HepG2 (cell line): ENCODE measurements at regions not wholly inside any gene's neighbourhood (a gene's known extent, or its start where the extent isn't known, plus 50 kb on each side); places are given as distances from the start of the nearest gene placed in this dataset.

Experiments used
- ATAC-seq: fragments of 200-7000 bp; cut with Tn5 transposase; 3 replicates; pipeline ENCODE4 v1.9.1; 2020; ENCODE audit warnings: mild to moderate bottlenecking, moderate library complexity
- BruUV-seq: library from RNA; stranded (reverse); fragments of 400-500 nt; replicated peaks from 2 replicates; lab custom pipeline; 2021; lab: Mats Ljungman, UMichigan
- CTCF ChIA-PET: fragments of 300-600 bp; formaldehyde crosslinking; extraction: SDS; loops from one replicate; lab custom pipeline; 2021; ENCODE audit warnings: low total read pairs, inconsistent platforms, low intra/inter-chr PET ratio; lab: Yijun Ruan, JAX
- POLR2A ChIA-PET: fragments of 350-600 bp; sonication (Branson Sonifier 250); formaldehyde crosslinking; loops from one replicate; lab custom pipeline; 2020; ENCODE audit warnings: antibody characterized with exemption, inconsistent platforms; lab: Yijun Ruan, JAX
- DNase-seq: peaks from one replicate; pipeline ENCODE4 v3.0.0-alpha.2; 2015; ENCODE audit warnings: low spot score
- FAIRE-seq: peaks from 3 replicates; lab custom pipeline; 2011; peaks lifted over from hg19 to GRCh38; lab: Jason Lieb, UNC
- H2AFZ ChIP-seq: one replicate; pipeline ENCODE4 v1.6.1; 2011; ENCODE audit warnings: low read length, inconsistent platforms
- H3K27ac ChIP-seq: fragments of 300-600 bp; 3 replicates; pipeline ENCODE4 v1.8.0; 2011; ENCODE audit warnings: mixed run types, mild to moderate bottlenecking, mixed read lengths, low read length, inconsistent platforms; ENCODE audit not compliant: insufficient read depth; ENCODE audit errors: extremely low read length
- H3K27me3 ChIP-seq, 2 experiments: fragments of 200-600 bp in 1 of 2; 2 replicates in 1 of 2; 3 replicates in 1 of 2; pipeline versions ENCODE4 v1.6.0 to v1.8.0; 2011; ENCODE audit warnings: low read length in 2 of 2, mild to moderate bottlenecking in 2 of 2, moderate library complexity in 2 of 2, inconsistent platforms in 1 of 2; ENCODE audit not compliant: insufficient read depth in 2 of 2, control insufficient read depth in 1 of 2
- H3K36me3 ChIP-seq, 2 experiments: fragments of 200-600 bp in 1 of 2; replicated peaks in 1 of 2; 2 replicates in 1 of 2; 3 replicates in 1 of 2; pipeline versions ENCODE4 v1.5.1 to v1.8.0; 2011; ENCODE audit warnings: low read length in 2 of 2, inconsistent platforms in 1 of 2; ENCODE audit not compliant: insufficient read depth in 2 of 2, control insufficient read depth in 1 of 2
- H3K4me1 ChIP-seq: 2 replicates; pipeline ENCODE4 v1.5.1; 2012; ENCODE audit warnings: low read length, inconsistent platforms; ENCODE audit not compliant: insufficient read depth
- H3K4me2 ChIP-seq: 2 replicates; pipeline ENCODE4 v1.6.0; 2011; ENCODE audit warnings: low read depth, low read length, inconsistent platforms
- H3K4me3 ChIP-seq, 3 experiments: fragments of 200-600 bp in 1 of 3; sonication (generic), shearing (Covaris generic) in 1 of 3; replicated peaks in 1 of 3; 2 replicates each; pipeline ENCODE4 v1.5.1; 2011 to 2016; ENCODE audit warnings: low read length in 3 of 3, inconsistent platforms in 2 of 3, low read depth in 2 of 3, mild to moderate bottlenecking in 2 of 3, control low read depth in 1 of 3, mixed read lengths in 1 of 3; ENCODE audit not compliant: insufficient read depth in 1 of 3
- H3K79me2 ChIP-seq: one replicate; pipeline ENCODE4 v1.6.1; 2011; ENCODE audit warnings: low read length, inconsistent platforms; ENCODE audit not compliant: insufficient read depth
- H3K9ac ChIP-seq: 2 replicates; pipeline ENCODE4 v1.6.0; 2011; ENCODE audit warnings: mild to moderate bottlenecking, low read depth, low read length, inconsistent platforms; ENCODE audit not compliant: insufficient read depth
- H3K9me3 ChIP-seq: 2 replicates; pipeline ENCODE4 v1.5.1; 2012; ENCODE audit warnings: mild to moderate bottlenecking, low read length
- H4K20me1 ChIP-seq: 2 replicates; pipeline ENCODE4 v1.6.0; 2011; ENCODE audit warnings: inconsistent platforms, mild to moderate bottlenecking, low read length, moderate library complexity; ENCODE audit not compliant: insufficient read depth
- AHR ChIP-seq: IDR thresholded peaks from 2 replicates; pipeline ENCODE4 v1.6.1; 2018; ENCODE audit warnings: missing genetic modification reagents, missing compliant biosample characterization
- CEBPB ChIP-seq: IDR thresholded peaks from 2 replicates; pipeline ENCODE4 v1.6.1; 2011; ENCODE audit warnings: low read depth, low read length, improper control_type of control experiment, borderline replicate concordance
- FLYWCH1 ChIP-seq: sonication (generic); formaldehyde crosslinking; IDR thresholded peaks from 2 replicates; pipeline ENCODE4 v1.8.1; 2023; ENCODE audit warnings: mild to moderate bottlenecking, missing genetic modification reagents
- HNF4G ChIP-seq, 2 experiments: sonication (generic) in 1 of 2; formaldehyde crosslinking in 1 of 2; IDR thresholded peaks; 2 replicates each; pipeline versions ENCODE4 v1.4.0 to v1.6.1; 2011 to 2020; ENCODE audit warnings: borderline replicate concordance in 2 of 2, low read depth in 2 of 2, mild to moderate bottlenecking in 2 of 2, low read length in 1 of 2, missing genetic modification reagents in 1 of 2, moderate library complexity in 1 of 2
- MAFF ChIP-seq: IDR thresholded peaks from 2 replicates; pipeline ENCODE4 v1.6.1; 2011; ENCODE audit warnings: low read depth, low read length, improper control_type of control experiment
- MAFK ChIP-seq, 2 experiments: IDR thresholded peaks in 1 of 2; conservative IDR thresholded peaks in 1 of 2; 2 replicates each; pipeline ENCODE4 v1.6.1; 2011; ENCODE audit warnings: improper control_type of control experiment in 2 of 2, low read length in 2 of 2
- MLXIP ChIP-seq: sonication (generic); formaldehyde crosslinking; IDR thresholded peaks from 2 replicates; pipeline ENCODE4 v1.9.0; 2021; ENCODE audit warnings: missing genetic modification reagents, borderline replicate concordance
- POLR2G ChIP-seq: fragments of 200-400 bp; formaldehyde crosslinking; IDR thresholded peaks from 2 replicates; pipeline ENCODE4 v1.6.1; 2018; ENCODE audit warnings: mild to moderate bottlenecking, low read depth, low read length, moderate library complexity
- SMARCC2 ChIP-seq: fragments of 450-650 bp; IDR thresholded peaks from 2 replicates; pipeline ENCODE4 v1.6.1; 2017; ENCODE audit warnings: antibody characterized with exemption, mild to moderate bottlenecking
- TAF1 ChIP-seq: sonication (generic); formaldehyde crosslinking; IDR thresholded peaks from 2 replicates; pipeline ENCODE4 v1.4.0; 2020; ENCODE audit warnings: missing genetic modification reagents
- TBP ChIP-seq: sonication (generic); formaldehyde crosslinking; IDR thresholded peaks from 2 replicates; pipeline ENCODE4 v1.5.0; 2020; ENCODE audit warnings: missing genetic modification reagents
- TCF12 ChIP-seq, 2 experiments: fragments of 450-650 bp in 1 of 2; sonication (generic) in 1 of 2; formaldehyde crosslinking in 1 of 2; IDR thresholded peaks; 2 replicates each; pipeline versions ENCODE4 v1.6.1 to v1.8.0; 2017 to 2022; ENCODE audit warnings: antibody characterized with exemption in 1 of 2, mild to moderate bottlenecking in 1 of 2, missing genetic modification reagents in 1 of 2, moderate library complexity in 1 of 2
- ZBTB21 ChIP-seq: sonication (generic); formaldehyde crosslinking; IDR thresholded peaks from 2 replicates; pipeline ENCODE4 v1.4.0; 2020; ENCODE audit warnings: missing genetic modification reagents
- ZNF234 ChIP-seq: sonication (generic); formaldehyde crosslinking; conservative IDR thresholded peaks from 2 replicates; pipeline ENCODE4 v1.5.1; 2020; ENCODE audit warnings: mild to moderate bottlenecking, missing genetic modification reagents
- ZNF460 ChIP-seq: sonication (generic); formaldehyde crosslinking; IDR thresholded peaks from 2 replicates; pipeline ENCODE4 v1.5.1; 2020; ENCODE audit warnings: missing genetic modification reagents, mild to moderate bottlenecking, borderline replicate concordance
- ZNF552 ChIP-seq: sonication (generic); formaldehyde crosslinking; IDR thresholded peaks from 2 replicates; pipeline ENCODE4 v1.9.0; 2022; ENCODE audit warnings: missing genetic modification reagents, mild to moderate bottlenecking, borderline replicate concordance
- WGBS: methylation state at CpG from one replicate; pipeline ENCODE4 v1.1.6; 2017; ENCODE audit warnings: low lambda C conversion rate; 5-methylcytosine and 5-hydroxymethylcytosine counted together
- in situ Hi-C: cut with HindIII; loops from 2 replicates; pipeline ENCODE4 v1.10.0; 2017; ENCODE audit warnings: low pct_unique_long_range_greater_than_20kb; ENCODE audit not compliant: extremely low pct_ligation_motif_present
- intact Hi-C: fragments of 100-400 bp; cut with micrococcal nuclease; formaldehyde crosslinking; loops from one replicate; pipeline ENCODE4 v1.10.0; 2022; ENCODE audit not compliant: unreplicated experiment
- TF ChIP-seq, protein P1 (sequence below): sonication (generic); formaldehyde crosslinking; conservative IDR thresholded peaks from 2 replicates; pipeline ENCODE4 v1.8.0; 2022; ENCODE audit warnings: low read depth, missing genetic modification reagents
- TF ChIP-seq, protein P2 (sequence below): IDR thresholded peaks from 2 replicates; pipeline ENCODE4 v1.6.1; 2016

- no peaks in the 10 kb centered on the region for H4K20me1 ChIP-seq
- no peaks in the 10 kb centered on the region for H3K79me2 ChIP-seq
- in situ Hi-C loops (no loop called here), intact Hi-C loops (no loop called here)
- ATAC-seq (no peak), DNase-seq (no peak), FAIRE-seq (no peak)
- no peaks in the 10 kb centered on the region for H3K4me1 ChIP-seq
- WGBS = 51% methylated on average over 6 of the region's 6 CpGs
- H3K4me2 ChIP-seq = no peak overlapping the region
- H3K4me3 ChIP-seq = no peak overlapping the region
- H3K9ac ChIP-seq = no peak overlapping the region
- CTCF ChIA-PET = no interaction called here
- H2AFZ ChIP-seq = no peak overlapping the region
- no peaks in the 10 kb centered on the region for H3K9me3 ChIP-seq
- BruUV-seq = no TSS peak
- no peaks in the 10 kb centered on the region for H3K27me3 ChIP-seq
- POLR2A ChIA-PET = no interaction called here
- H3K36me3 ChIP-seq = no peaks in the 10 kb centered on the region
- no peak overlapping the region for H3K27ac ChIP-seq
- no peak for TF ChIP-seq ZNF552 (CRISPR knock-in tag)
- TF ChIP-seq CEBPB = peak; percentile 51; the same call in 1 of the 2 replicates
- TF ChIP-seq ZNF234 = no peak
- no peak for TF ChIP-seq TAF1 (CRISPR knock-in tag)
- no peak for TF ChIP-seq TBP (CRISPR knock-in tag)
- TF ChIP-seq MAFF = peak; percentile 94
- TF ChIP-seq, protein P1, sequence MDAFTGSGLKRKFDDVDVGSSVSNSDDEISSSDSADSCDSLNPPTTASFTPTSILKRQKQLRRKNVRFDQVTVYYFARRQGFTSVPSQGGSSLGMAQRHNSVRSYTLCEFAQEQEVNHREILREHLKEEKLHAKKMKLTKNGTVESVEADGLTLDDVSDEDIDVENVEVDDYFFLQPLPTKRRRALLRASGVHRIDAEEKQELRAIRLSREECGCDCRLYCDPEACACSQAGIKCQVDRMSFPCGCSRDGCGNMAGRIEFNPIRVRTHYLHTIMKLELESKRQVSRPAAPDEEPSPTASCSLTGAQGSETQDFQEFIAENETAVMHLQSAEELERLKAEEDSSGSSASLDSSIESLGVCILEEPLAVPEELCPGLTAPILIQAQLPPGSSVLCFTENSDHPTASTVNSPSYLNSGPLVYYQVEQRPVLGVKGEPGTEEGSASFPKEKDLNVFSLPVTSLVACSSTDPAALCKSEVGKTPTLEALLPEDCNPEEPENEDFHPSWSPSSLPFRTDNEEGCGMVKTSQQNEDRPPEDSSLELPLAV (CRISPR knock-in tag) = no peak
- TF ChIP-seq, protein P2, sequence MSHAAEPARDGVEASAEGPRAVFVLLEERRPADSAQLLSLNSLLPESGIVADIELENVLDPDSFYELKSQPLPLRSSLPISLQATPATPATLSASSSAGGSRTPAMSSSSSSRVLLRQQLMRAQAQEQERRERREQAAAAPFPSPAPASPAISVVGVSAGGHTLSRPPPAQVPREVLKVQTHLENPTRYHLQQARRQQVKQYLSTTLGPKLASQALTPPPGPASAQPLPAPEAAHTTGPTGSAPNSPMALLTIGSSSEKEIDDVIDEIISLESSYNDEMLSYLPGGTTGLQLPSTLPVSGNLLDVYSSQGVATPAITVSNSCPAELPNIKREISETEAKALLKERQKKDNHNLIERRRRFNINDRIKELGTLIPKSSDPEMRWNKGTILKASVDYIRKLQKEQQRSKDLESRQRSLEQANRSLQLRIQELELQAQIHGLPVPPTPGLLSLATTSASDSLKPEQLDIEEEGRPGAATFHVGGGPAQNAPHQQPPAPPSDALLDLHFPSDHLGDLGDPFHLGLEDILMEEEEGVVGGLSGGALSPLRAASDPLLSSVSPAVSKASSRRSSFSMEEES (CRISPR knock-in tag) = no peak
- no peak for TF ChIP-seq SMARCC2
- no peak for TF ChIP-seq MLXIP
- no peak for TF ChIP-seq TCF12 (IDR thresholded peaks at IDR 0.05)
- TF ChIP-seq TCF12 (CRISPR knock-in tag; IDR thresholded peaks at IDR 0.05) = no peak
- no peak for TF ChIP-seq AHR (CRISPR knock-in tag)
- no peak for TF ChIP-seq ZNF460 (CRISPR knock-in tag)
- TF ChIP-seq POLR2G = no peak
- TF ChIP-seq ZBTB21 = no peak
- no peak for TF ChIP-seq FLYWCH1 (CRISPR knock-in tag)
- TF ChIP-seq HNF4G (IDR thresholded peaks at IDR 0.05; ENCODE audit: borderline replicate concordance, low read depth, low read length) = no peak
- no peak for TF ChIP-seq HNF4G (CRISPR knock-in tag; IDR thresholded peaks at IDR 0.05; ENCODE audit: borderline replicate concordance, low read depth)
- peak; percentile 95 to 97 for TF ChIP-seq MAFK (conservative IDR thresholded peaks at IDR 0.05 in 1 of 2, IDR thresholded peaks at IDR 0.05 in 1 of 2; ENCODE audit: low read length in 2 of 2)
These were observed 463.6 kb upstream of the SOX9 start for GRCh38 chr17:71656964-71657858.
